ENCODE measurements at regions not wholly inside any gene's neighbourhood (a gene's known extent, or its start where the extent isn't known, plus 50 kb on each side); places are given as distances from the start of the nearest gene placed in this dataset.

DNA sequence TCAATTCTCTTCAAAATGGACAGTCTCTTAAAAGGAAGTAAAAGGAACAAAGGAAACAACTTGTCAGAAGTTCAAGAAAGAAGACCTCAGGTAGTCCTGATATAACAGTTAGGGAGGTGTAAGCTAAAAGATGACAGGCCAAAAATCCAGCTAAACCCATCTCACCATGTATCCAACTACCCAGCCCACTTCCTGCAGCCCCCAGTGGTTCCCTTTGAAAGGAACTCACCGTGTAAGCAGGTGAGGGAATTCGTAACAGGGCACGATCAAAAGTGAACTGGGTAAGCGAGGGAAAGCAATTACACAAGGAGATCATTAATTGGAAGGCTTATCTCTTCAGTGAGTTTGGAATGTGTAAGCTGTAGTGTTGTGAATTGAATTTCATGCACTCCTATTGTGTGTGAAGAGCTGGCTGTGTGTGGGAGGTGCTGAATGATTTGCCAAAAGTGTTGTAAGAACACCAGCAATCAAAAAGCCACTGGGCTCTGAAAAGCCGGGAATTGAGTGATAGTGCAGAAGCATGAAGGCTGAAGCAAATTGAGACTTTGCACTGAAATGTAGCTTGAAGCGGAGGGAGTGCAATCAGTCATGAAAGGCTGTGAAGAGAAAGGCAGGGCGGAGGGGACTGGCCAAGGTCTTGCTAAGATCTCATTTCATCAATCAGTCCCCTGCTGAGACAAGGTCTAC lies 914.2 kb upstream of the LCORL start:
- Histone ChIP-seq H3K4me3 (ENCODE audit: insufficient read depth in 1 of 2, low read depth in 1 of 2, low read length in 2 of 2) (no peak overlapping the region), H3K27ac (ENCODE audit: low read length, poor library complexity, severe bottlenecking) (no peak overlapping the region), H3K4me1 (ENCODE audit: control insufficient read depth, insufficient read depth, low read depth, low read length) (peaks cover 6% of the 10 kb centered on the region), H3K27me3 (ENCODE audit: control insufficient read depth in 1 of 2, insufficient read depth in 1 of 2, low read length in 2 of 2) (no peaks in the 10 kb centered on the region), H3K18ac (ENCODE audit: low read depth in 1 of 2, low read length in 2 of 2) (no peak overlapping the region), H2BK12ac (ENCODE audit: low read length in 2 of 2) (no peak overlapping the region), H2BK15ac (ENCODE audit: low read depth, poor library complexity, severe bottlenecking) (no peak overlapping the region), H2AFZ (ENCODE audit: low read depth, low read length) (peak overlapping the region; percentile 2), H3K9ac (ENCODE audit: low read length) (no peak overlapping the region), H2AK5ac (ENCODE audit: low read length, severe bottlenecking) (peak overlapping the region; percentile 69), H4K8ac (ENCODE audit: low read length) (no peak overlapping the region), H2BK120ac (ENCODE audit: low read depth, low read length) (no peak overlapping the region), H3K23ac (ENCODE audit: low read length in 2 of 2) (no peak overlapping the region), H3K4ac (ENCODE audit: low read depth in 1 of 2, low read length in 2 of 2) (no peak overlapping the region), H4K91ac (ENCODE audit: low read length) (no peak overlapping the region), H2BK5ac (ENCODE audit: low read depth, low read length, poor library complexity, severe bottlenecking) (no peak overlapping the region), H3K9me3 (ENCODE audit: control insufficient read depth, low read length) (no peaks in the 10 kb centered on the region), H3K79me1 (replicated peaks; ENCODE audit: low read length, poor library complexity, severe bottlenecking) (no peaks in the 10 kb centered on the region), H3K4me2 (ENCODE audit: low read length, poor library complexity, severe bottlenecking) (no peak overlapping the region), H3K14ac (ENCODE audit: low read length in 2 of 2) (no peak overlapping the region), H3K36me3 (ENCODE audit: control insufficient read depth in 1 of 2, insufficient read depth in 2 of 2, low read depth in 1 of 2, low read length in 2 of 2) (no peaks in the 10 kb centered on the region)
- 43% methylated on average over 7 of the region's 7 CpGs for WGBS
- no peak for DNase-seq

DNA sequence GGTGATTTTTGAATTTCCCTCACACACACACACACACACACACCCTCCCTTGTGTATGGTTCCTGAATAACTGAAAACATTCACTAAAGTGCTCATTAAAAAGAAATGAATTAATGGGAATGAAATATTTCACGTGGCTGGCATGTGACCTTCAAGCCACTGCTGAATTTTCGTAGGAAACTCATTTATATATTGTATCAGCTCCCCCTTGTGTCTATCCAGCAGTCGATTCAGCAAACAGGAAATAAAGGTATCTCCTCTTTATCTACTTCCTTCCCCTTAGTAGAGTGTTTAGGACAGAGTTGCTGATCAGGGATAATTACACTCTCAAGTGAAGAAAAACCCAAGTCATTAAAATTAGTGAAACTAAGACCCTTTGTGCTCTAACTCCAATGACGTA lies 912.6 kb upstream of the LCORL start:
- Histone ChIP-seq H3K4me3 (ENCODE audit: insufficient read depth in 1 of 2, low read depth in 1 of 2, low read length in 2 of 2) (no peak overlapping the region), H3K27ac (ENCODE audit: low read length, poor library complexity, severe bottlenecking) (no peak overlapping the region), H4K91ac (ENCODE audit: low read length) (no peak overlapping the region), H3K4ac (ENCODE audit: low read depth in 1 of 2, low read length in 2 of 2) (no peak overlapping the region), H2BK12ac (ENCODE audit: low read length in 2 of 2) (no peak overlapping the region), H2AFZ (ENCODE audit: low read depth, low read length) (no peak overlapping the region), H4K8ac (ENCODE audit: low read length) (no peak overlapping the region), H3K9me3 (ENCODE audit: control insufficient read depth, low read length) (no peaks in the 10 kb centered on the region), H2BK120ac (ENCODE audit: low read depth, low read length) (no peak overlapping the region), H3K23ac (ENCODE audit: low read length in 2 of 2) (no peak overlapping the region), H3K9ac (ENCODE audit: low read length) (no peak overlapping the region), H3K27me3 (ENCODE audit: control insufficient read depth in 1 of 2, insufficient read depth in 1 of 2, low read length in 2 of 2) (no peaks in the 10 kb centered on the region), H3K79me1 (replicated peaks; ENCODE audit: low read length, poor library complexity, severe bottlenecking) (no peaks in the 10 kb centered on the region), H2BK15ac (ENCODE audit: low read depth, poor library complexity, severe bottlenecking) (no peak overlapping the region), H2AK5ac (ENCODE audit: low read length, severe bottlenecking) (no peak overlapping the region), H3K18ac (ENCODE audit: low read depth in 1 of 2, low read length in 2 of 2) (no peak overlapping the region), H3K4me1 (ENCODE audit: control insufficient read depth, insufficient read depth, low read depth, low read length) (peaks cover 7% of the 10 kb centered on the region), H3K4me2 (ENCODE audit: low read length, poor library complexity, severe bottlenecking) (no peak overlapping the region), H3K14ac (ENCODE audit: low read length in 2 of 2) (no peak overlapping the region), H2BK5ac (ENCODE audit: low read depth, low read length, poor library complexity, severe bottlenecking) (no peak overlapping the region), H3K36me3 (ENCODE audit: control insufficient read depth in 1 of 2, insufficient read depth in 2 of 2, low read depth in 1 of 2, low read length in 2 of 2) (no peaks in the 10 kb centered on the region)
- no peak for DNase-seq
- WGBS, result 74% methylated on average over 3 of the region's 4 CpGs

DNA sequence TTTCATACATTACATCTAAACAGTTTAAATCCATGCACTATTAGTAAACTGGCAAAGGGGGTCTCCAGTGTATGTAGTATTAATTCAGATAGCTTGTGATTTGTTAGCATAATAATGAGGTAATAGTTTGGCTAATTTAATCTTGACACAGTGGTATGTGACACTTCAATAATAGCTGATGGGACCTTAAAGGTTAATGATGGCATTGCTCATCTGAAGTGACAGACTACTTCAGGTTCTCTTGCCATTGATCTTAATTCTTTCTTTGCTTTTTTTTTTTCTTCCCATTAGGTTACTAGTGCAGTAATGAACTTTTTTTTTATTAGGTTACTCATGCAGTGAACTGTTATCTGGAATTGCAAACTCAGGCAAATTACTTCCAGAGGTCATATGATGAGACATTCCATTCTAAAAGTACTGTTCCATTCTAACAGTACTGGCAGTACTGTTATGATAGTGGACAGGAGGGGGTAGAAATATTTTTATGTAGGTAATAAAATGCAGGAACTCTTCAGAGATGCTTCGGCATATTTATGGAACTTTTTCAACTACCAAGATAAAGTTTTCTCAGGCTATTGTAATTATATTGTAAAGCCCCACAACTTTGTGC lies 911.3 kb upstream of the LCORL start:
- no peak overlapping the region for H2AFZ ChIP-seq (ENCODE audit: low read depth, low read length)

DNA sequence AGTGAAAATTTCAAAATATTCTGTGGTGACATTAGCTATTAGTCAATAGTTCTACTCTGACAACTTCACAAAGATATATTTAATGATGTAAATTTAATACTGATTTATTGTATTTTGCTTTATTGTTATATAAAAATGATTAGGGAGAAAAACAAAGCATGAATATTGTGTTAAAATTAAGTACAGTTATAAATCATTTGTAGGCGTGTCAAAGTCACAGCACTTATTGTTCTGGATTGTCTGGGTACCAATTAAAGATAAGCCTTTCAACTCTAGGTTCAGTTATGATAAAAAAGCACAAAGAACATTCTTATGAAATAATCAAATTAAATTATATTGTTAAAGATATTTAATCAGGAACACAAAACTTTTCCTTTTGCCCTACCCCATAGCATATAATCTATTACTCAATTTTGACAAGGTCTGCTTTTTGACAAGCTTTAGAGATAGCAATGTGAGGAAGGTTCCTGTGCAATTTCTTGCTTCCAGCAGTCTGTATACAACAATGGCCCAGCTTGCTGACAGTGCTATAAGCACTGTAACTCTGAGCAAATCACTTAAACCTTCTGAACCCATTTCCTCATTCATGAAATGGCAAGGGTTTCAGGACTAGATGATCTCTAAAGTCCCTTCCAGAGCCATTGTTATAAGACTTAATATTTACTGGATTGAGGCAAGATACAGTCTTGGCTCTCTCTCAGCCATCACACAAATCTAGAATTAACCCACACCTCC lies 910.3 kb upstream of the LCORL start:
- no peak overlapping the region for H4K91ac ChIP-seq (ENCODE audit: low read length)
- WGBS, result 100% methylated on average over 1 of the region's 1 CpG
- no peak overlapping the region for H3K27ac ChIP-seq (ENCODE audit: low read length, poor library complexity, severe bottlenecking)
- H3K9ac ChIP-seq (ENCODE audit: low read length), result no peak overlapping the region
- no peak overlapping the region for H3K18ac ChIP-seq (ENCODE audit: low read depth in 1 of 2, low read length in 2 of 2)
- no peak overlapping the region for H2AFZ ChIP-seq (ENCODE audit: low read depth, low read length)
- H2BK15ac ChIP-seq (ENCODE audit: low read depth, poor library complexity, severe bottlenecking), result no peak overlapping the region
- H2BK5ac ChIP-seq (ENCODE audit: low read depth, low read length, poor library complexity, severe bottlenecking), result no peak overlapping the region
- DNase-seq, result no peak
- H4K8ac ChIP-seq (ENCODE audit: low read length), result no peak overlapping the region
- H3K23ac ChIP-seq (ENCODE audit: low read length in 2 of 2), result no peak overlapping the region
- peaks cover 5% of the 10 kb centered on the region for H3K4me1 ChIP-seq (ENCODE audit: control insufficient read depth, insufficient read depth, low read depth, low read length)
- H3K4me2 ChIP-seq (ENCODE audit: low read length, poor library complexity, severe bottlenecking), result no peak overlapping the region
- no peak overlapping the region for H3K14ac ChIP-seq (ENCODE audit: low read length in 2 of 2)
- H3K27me3 ChIP-seq (ENCODE audit: control insufficient read depth in 1 of 2, insufficient read depth in 1 of 2, low read length in 2 of 2), result no peaks in the 10 kb centered on the region
- no peaks in the 10 kb centered on the region for H3K79me1 ChIP-seq (replicated peaks; ENCODE audit: low read length, poor library complexity, severe bottlenecking)
- no peak overlapping the region for H2BK120ac ChIP-seq (ENCODE audit: low read depth, low read length)
- no peak overlapping the region for H2AK5ac ChIP-seq (ENCODE audit: low read length, severe bottlenecking)
- no peak overlapping the region for H3K4ac ChIP-seq (ENCODE audit: low read depth in 1 of 2, low read length in 2 of 2)
- H3K4me3 ChIP-seq (ENCODE audit: insufficient read depth in 1 of 2, low read depth in 1 of 2, low read length in 2 of 2), result no peak overlapping the region
- no peaks in the 10 kb centered on the region for H3K9me3 ChIP-seq (ENCODE audit: control insufficient read depth, low read length)
- H2BK12ac ChIP-seq (ENCODE audit: low read length in 2 of 2), result no peak overlapping the region
- no peaks in the 10 kb centered on the region for H3K36me3 ChIP-seq (ENCODE audit: control insufficient read depth in 1 of 2, insufficient read depth in 2 of 2, low read depth in 1 of 2, low read length in 2 of 2)

More for the DNA sequence above, 911.3 kb upstream of the LCORL start:
- Histone ChIP-seq H3K27ac (ENCODE audit: low read length, poor library complexity, severe bottlenecking) (no peak overlapping the region), H2BK120ac (ENCODE audit: low read depth, low read length) (no peak overlapping the region), H3K4me3 (ENCODE audit: insufficient read depth in 1 of 2, low read depth in 1 of 2, low read length in 2 of 2) (no peak overlapping the region), H3K14ac (ENCODE audit: low read length in 2 of 2) (no peak overlapping the region), H3K9ac (ENCODE audit: low read length) (no peak overlapping the region), H4K91ac (ENCODE audit: low read length) (no peak overlapping the region), H3K18ac (ENCODE audit: low read depth in 1 of 2, low read length in 2 of 2) (no peak overlapping the region), H2AK5ac (ENCODE audit: low read length, severe bottlenecking) (no peak overlapping the region), H3K4me1 (ENCODE audit: control insufficient read depth, insufficient read depth, low read depth, low read length) (peaks cover 7% of the 10 kb centered on the region), H2BK12ac (ENCODE audit: low read length in 2 of 2) (no peak overlapping the region), H3K4ac (ENCODE audit: low read depth in 1 of 2, low read length in 2 of 2) (no peak overlapping the region), H2BK5ac (ENCODE audit: low read depth, low read length, poor library complexity, severe bottlenecking) (no peak overlapping the region), H3K9me3 (ENCODE audit: control insufficient read depth, low read length) (no peaks in the 10 kb centered on the region), H3K36me3 (ENCODE audit: control insufficient read depth in 1 of 2, insufficient read depth in 2 of 2, low read depth in 1 of 2, low read length in 2 of 2) (no peaks in the 10 kb centered on the region), H4K8ac (ENCODE audit: low read length) (no peak overlapping the region), H3K27me3 (ENCODE audit: control insufficient read depth in 1 of 2, insufficient read depth in 1 of 2, low read length in 2 of 2) (no peaks in the 10 kb centered on the region), H3K79me1 (replicated peaks; ENCODE audit: low read length, poor library complexity, severe bottlenecking) (no peaks in the 10 kb centered on the region), H3K23ac (ENCODE audit: low read length in 2 of 2) (no peak overlapping the region), H2BK15ac (ENCODE audit: low read depth, poor library complexity, severe bottlenecking) (no peak overlapping the region), H3K4me2 (ENCODE audit: low read length, poor library complexity, severe bottlenecking) (no peak overlapping the region)
- DNase-seq, result no peak
- no CpG with 5 or more reads among the region's 1 CpG for WGBS

All from mesenchymal stem cell (in vitro differentiated cells and primary cell).